ENCODE measurements at regions not wholly inside any gene's neighbourhood (a gene's known extent, or its start where the extent isn't known, plus 50 kb on each side); places are given as distances from the start of the nearest gene placed in this dataset.
A peak's percentile ranks its signal among the peaks of the same experiment; 100 is the strongest.

DNA sequence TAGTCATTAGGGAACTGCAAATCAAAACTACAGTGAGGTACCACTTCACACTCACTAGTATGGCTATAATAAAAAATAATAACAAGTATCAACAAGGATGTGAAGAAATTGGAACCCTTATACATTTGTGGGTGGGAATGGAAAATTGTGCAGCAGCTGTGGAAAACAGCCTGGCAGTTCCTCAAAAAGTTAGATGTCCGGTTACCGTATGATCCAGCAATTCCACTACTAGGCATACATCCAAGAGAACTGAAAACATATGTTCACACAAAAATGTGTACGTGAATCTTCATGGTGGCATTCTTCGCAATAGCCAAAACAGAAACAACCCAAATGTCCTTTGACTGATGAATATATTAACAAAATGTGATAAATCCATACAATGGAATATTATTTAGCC lies 187.9 kb upstream of the LYSMD4 start:
- DNase-seq, result no peak

DNA sequence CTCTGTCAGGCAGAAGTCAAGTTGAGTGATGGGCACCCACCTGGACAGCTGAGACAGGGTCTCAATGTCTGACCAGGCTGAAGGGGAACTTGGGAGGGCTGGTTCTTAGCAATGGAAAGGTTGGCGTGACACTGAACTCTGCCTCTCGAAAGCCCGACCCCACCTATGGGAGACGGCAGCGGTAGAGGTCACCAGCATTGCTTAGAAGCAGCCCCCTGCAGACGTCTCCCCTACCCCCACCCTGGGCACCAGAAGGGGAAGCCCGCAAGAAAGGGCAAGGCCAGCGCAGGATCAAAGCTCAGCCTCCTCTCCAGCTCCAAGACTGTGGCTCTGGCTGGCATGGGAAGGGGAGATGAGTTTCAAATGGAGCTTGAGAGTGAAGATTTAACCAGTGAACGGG lies 184.8 kb upstream of the LYSMD4 start:
- no peak for DNase-seq

DNA sequence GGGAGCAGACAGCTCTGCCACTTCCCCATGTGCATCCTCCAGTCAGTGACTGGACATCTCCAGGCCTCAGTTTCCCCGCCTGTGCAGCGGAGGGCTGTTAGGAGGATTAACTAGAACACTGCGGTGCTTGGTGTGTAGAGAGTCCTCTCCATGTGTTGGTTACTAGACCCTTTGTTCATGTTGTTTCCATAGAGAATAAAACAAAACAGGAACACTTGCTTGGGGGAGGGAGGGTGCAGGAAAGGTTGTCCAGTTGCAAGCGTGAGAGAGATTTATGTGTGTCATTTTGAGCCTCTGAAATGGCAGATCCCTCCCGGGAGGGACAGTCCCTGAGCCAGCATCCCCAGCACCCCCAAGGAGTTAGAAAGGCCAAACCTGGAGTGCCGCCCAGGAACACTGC lies 184.0 kb upstream of the LYSMD4 start:
- DNase-seq, result no peak

DNA sequence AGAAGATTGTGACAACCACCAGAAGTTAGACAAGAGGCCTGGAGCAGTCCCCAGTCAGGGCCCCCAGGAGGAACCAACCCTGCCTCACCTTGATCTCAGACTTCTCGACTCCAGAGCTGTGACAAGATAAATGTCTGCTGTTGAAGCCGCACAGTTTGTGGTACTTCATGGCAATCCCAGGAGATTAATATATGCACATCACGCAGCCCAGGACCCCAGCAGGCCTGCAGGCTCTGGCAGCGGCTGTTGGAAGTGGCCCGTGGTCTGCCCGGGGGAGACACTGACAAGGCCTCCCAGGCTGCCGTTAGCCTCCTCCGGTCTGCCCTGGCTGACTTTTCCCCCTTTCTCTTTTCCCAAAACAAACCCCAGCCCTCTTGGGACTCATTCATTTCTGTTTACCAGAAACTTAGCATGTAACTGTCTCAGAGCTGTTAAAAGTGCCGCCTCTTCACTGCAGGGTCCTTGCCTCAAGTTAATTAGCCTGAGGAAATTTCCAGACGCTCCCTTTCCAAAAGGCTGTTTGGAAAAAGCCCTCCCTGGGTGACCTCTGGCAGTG lies 183.5 kb upstream of the LYSMD4 start:
- no peak for DNase-seq

DNA sequence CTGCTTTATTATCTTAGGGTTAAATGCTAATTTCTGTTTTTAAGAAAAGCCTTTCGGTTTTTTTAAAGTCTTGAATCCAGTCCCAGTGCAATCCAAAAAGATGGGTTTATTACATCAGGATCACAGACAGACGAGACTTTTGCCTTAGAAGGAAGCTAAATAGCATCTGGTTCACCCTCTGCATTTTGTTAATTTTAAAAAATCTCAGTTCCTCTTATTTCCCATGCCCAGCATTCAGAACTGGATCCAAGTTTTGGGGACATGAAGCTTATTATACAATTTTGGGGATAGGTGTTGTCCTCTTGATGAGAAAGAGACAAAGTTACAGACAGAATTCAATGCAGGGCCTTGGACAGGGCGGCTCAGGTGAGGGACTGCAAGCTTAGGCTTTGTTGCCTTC lies 181.5 kb upstream of the LYSMD4 start:
- DNase-seq, result no peak

DNA sequence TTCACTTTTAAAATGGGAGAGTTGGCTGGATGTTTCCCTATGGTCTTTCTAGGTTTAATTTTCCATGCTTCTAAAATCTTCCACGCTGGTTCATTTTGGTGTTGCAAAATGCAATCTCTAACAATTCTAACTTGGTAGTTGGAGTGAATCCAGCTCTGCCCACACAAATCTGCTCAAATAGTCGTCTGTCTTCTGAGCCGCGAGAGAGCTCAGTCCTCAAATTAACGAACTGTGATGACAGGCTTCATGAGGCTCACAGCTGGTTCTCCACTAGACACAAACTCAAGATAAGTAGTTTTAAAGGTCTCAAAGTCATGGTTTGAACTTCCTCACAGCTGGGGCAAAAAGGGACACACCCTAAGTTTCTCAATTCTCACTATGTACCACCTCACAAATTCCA lies 178.6 kb upstream of the LYSMD4 start:
- no peak for DNase-seq

DNA sequence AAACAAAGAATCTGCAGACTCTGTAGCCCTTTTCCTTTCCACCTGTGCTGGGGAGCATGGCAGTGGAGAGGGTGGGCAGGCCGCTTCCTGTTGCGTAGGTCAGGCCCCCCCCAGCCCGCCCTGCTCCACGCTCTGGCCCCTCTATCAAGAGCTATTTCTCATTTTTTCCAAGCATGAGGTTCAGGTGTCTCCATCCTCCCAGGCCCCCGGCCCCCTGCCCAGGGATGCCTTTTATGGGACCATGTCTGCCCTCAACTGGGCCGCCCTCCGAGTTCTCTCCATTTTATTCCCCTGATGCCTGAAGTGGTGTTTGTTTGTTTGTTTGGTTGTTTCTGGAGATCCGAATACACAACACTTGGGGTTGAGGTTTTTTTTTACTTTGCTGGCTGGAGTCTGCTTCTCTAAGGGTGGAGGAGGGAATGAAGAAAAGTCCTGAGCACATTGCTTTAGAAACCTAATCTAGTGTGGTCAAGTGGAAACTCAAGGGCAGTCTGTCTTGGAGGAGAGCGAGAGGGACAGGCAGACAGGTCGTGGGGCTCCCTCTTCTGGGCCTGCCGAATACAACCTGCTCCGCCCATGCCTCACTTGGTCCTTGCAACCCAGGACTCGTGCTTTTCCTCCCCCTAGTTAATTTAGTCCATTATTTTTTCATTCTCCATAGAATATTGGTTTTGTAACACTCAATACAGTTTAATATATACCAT lies 176.5 kb upstream of the LYSMD4 start:
- DNase-seq, result peak; percentile 49 to 75

DNA sequence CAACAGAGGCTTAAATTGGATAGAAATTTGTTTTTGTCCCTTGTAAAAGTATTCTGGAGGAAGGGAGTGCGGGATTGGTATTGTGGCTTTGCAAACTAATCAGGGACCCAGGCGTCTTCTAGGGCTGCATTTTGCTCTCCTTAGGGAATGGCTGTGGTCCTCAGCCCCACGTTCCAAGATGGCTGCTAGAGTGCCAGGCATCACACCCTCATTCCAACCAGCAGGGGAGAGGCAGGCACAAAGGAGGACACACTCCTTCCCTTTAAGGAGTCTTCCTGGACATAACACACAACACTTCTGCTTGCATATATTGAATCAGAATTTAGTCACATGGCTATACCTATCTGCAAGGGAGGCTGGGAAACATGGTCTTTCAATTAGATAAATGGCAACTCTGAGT lies 174.5 kb upstream of the LYSMD4 start:
- no peak for DNase-seq

DNA sequence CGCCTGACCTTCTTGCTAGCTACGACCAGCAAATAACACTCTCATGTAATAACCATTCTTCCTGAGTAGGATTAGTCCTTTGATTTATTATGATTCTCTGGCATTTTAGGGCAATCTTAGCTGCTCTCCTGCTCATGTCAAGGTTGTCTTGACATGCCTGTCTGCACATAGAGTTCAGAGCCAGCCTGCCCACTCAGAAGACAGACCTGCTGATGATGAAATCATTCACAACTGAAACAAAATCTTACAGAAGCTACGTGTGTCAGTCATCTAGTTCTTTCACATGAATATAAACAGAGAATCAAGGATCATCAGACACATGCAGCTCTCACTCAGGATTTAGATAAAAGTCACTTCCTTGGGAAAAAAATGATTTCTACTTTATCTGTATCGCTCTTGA lies 173.6 kb upstream of the LYSMD4 start:
- DNase-seq, result no peak

DNA sequence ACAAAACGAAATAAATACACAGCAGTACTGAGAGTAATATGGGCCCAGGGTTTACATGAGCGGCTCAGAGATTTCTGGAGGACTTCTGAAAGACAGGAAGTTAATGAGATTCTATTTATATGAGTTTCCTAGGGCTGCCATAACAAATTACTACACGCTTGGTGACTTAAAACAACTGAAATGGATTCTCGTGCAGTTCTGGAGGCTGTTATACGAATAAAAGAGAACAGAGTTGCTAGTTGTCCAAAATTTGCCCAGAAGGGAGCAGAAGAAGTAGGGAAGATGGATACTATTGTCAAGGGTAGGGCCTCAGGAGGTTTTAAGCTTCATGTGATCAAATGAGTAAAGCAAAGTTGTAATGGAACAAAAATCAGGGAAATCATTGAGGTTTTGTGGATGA lies 173.1 kb upstream of the LYSMD4 start:
- DNase-seq, result no peak

DNA sequence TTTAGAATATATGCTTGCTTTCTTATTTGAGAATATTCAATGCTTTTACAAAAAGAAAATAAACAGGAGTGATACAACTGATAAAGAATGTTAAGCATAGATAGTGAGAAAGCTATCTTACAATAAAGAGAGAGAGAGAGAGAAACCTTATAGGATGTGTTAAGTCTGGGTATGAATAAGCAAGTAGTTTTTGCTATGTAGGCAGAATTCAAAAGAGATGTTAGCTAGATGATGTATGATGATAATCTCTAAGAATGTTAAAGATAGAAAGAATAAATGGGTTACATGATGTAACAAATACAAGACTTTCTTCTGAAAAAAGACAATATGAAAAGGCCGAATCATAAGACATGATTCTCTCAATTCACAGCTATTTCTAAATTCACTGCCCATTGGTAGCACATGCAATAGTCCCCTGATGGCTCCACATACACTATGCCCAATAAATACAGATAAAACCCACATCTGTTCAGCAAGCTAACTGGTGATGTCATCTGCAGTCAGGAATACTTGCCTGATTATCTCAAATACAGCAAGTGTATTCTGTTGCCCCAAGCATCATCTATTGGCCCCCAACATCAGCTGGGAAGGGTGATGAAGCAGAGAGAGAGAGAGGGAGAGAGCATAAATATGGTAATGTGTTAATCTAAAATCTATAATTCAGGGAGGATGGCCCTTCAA lies 169.2 kb upstream of the LYSMD4 start:
- no peak for DNase-seq

DNA sequence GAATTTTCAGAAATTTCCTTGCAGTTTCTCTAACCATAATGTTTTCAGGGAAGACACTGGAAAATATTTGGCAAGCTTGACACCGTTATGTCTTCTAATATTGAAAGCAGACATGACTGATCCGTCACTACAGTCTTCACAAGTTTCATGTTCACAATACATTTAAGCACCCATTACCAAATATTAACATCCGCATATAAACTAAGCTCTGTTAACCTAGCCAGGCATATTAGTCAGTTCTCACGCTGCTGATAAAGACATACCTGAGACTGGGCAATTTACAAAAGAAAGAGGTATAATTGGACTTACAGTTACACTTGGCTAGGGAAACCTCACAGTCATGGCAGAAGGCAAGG lies 162.7 kb upstream of the LYSMD4 start:
- no peak for DNase-seq

DNA sequence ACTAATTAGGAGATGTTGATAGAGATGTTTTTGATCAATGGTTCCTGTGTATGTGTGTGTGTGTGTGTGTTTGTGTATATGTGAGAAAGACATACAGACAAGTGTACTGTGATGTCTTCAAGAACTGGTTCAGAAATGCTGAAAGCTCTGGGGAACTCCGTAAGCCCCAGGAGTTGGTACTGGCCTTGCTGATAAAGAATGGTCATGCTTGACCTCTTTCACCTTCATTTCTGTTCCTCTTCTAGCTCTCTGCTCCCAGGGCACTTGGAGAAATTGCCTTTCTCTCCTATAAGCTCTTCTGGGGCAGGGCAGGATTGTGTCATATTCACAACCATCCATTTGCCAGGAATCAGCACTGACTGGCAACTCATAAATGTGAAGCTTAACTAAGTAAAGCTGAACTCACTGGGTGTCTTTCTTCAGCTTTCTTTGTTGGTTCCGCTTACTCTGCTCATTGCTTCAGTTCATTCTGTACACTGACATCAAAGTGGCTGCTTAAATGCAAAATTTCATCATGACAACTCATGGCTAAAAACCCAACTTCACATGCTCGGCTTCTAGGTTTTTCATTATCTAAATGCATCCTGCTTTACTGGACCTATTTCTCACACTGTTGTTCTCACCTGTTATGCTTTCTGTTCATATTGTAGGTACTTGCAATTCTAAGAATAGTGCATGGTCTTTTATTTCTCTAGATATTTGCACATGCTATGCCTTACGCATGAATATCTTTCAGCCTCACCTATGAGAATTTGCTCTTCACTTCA lies 162.1 kb upstream of the LYSMD4 start:
- DNase-seq, result no peak

DNA sequence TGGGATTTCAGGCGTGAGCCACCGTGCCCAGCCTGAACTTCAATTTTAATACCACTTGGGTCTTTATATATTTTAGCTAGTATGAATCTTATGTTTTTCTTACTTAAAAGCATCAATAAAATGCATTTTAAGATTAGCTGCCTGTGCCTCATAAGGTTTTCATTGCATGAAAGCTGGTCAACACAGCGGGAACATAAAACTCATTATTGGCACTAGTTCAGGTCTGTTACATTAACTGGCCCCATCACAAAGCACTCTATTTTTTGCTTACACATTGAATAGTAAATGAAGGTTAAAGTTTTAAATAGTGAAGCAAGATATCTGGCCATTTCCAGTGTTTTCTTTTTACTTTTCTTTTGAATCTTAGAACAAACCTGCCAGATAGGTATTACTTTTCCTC lies 145.6 kb upstream of the LYSMD4 start:
- no peak for DNase-seq

DNA sequence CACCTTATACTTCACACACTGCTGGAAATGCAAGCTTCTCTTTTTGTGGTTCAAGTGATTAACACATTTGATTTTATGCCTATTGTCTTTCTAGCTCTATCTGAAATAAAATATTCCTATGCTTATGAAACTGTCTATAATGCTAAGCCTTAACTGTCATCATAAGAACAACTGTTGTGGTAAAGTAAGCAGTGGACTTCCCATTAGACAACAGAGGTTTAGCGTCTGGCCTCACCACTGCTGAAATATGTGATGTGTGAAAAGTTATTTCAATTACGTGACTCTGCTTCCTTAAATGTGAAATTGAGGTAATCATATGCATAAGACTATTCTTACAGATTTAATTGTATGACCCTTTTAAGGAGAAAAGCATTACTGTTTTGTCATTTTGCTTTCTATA lies 140.2 kb upstream of the LYSMD4 start:
- no peak for DNase-seq

DNA sequence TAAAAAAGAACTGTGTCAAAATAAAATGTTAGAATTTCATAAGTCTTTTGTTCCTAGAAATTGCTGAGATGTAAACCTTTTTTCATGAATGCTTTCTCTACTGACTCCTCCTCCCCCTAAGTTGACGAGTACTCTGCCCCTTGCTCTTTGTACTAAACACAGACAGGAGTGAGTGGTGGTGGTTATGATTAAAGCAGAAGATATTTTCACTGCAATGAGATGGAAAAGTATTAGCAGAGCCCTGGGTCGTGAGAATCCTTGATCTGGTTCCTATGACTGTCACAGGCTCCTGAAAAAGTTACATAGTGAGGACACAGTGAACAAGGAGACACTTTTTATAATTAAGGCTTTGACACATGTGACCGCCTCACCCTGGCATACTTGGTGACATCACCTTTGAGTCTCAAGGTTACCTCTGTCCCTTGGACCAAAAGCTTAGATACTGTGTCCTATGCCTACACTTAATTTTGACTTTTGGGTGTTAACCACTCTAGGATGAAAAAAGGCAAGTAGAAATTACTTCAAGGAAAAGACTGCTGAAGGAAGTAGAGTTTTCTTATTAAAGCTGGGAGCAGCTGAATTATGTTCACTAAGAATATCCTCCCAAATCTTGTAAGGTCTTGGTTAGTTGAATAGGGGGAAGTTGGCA lies 130.4 kb upstream of the LYSMD4 start:
- no peak for DNase-seq

DNA sequence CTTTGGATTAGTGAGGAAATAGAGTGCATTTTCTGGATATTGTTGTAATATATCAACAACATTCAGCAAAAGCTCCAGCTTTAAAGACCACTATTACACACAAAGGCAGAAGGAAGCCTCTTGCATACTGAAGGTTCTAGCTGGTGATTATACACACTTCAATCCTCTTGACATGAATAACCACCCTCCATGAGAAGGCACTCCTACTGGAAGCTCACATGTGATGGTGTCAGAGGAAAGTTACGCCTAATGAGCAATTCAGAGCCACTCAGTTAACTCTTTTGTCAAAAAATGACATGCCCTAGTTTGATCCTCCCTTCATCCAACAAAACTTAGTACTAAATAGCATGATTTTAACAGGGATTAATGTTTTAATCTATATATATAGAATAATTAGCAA lies 124.6 kb upstream of the LYSMD4 start:
- peak in 1 of 2 experiments; percentile 28 for DNase-seq

DNA sequence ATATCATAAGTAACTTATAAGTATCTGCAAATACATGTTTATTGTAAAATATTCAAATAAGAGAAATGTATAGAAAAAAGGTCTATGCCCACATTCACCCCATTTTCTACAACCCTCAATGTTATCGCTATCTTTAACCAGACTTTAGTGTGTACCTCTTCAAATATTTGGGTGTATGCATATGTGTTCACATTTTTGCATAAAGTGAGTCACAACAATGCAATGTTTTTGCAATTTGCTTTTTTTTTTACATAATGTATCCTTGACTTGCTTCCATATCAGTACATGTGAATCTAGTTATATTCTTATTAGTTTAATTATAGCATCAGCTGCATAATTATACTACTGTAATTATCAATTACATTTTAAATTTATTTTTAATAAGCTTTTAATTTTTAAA lies 117.3 kb upstream of the LYSMD4 start:
- DNase-seq, result no peak

DNA sequence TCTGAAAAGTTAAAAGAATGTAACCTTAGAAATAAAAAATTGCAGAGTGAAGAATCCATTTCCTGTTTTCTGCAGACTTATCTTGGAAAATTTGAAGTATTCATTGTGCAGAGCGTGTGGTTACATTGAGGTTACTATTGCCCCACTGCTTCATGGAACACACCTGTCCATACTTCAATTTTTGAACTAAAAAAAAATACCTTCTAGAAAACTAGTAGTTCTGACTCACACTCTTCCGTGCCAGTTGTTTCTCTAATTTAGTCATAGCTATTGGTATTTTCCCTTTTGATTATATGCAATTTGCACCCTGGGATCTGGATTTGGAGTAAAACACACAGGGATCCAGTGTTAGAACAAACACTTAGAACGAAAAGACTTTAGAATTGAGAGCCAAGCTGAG lies 111.8 kb upstream of the LYSMD4 start:
- no peak for DNase-seq

DNA sequence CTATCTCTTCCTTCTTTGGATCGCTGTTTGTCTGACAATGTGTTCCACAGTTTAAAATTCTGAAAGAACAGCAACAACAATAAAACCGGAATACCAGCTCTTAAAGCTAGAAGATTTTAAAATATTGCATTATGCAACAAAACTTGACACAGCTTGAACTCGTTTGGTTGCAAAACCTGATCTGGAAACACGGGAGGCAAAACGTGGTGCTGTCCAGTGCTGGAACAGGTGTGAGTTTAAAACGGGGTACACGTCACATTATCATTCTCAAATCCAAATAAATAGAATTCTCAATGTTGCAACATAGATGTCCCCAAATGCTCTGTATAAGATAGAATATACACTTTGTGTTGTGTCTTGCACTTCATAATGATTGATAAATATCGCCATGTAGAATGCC lies 110.9 kb upstream of the LYSMD4 start:
- DNase-seq, result no peak

DNA sequence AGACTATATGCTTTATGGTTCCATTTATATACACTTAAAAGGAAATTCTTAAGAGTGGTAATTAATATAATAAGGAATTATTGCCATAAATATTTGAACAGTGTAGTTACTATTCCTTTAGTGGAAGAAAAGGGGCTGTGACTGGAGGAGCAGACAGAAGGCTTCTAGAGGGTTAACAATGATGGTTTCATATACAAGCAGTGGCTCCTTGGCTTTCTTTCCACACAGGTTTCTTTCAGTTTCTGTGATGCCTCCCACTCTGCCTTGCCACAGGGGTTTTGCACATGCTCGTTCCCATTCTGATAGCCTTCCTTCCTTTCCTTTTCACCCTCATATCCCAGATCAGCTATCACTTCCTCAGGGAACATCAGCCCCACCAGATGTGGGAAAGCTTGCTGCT lies 108.8 kb upstream of the LYSMD4 start:
- DNase-seq, result no peak

DNA sequence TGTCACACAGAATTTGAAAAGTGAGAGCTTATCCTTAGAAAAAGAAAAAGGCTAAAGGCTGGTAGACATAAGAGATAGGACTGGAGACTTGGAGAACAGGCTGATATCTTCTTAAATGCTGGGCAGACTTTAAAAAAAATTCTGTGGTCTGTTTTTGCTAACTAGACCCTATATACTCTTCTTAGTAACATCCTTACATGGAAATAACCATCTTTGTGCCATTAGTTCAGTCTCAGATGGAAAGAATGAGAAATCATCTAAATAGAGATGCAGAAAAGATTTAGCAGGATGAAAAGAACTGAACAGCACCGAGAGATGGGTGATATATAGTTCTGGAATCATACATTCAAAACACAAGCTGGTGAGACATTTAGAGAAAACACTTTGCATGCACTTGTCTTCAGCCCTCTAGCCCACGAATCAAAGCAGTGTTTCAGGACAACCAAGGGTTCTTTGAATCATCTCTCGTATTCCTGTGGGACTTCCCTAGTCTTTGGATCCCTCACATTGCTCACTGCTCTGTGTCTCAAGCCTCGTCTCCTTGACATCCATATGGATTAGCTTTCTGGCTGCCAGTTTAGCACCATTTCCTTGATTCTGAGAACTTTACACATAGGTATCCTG lies 93.0 kb upstream of the LYSMD4 start:
- no peak for DNase-seq

DNA sequence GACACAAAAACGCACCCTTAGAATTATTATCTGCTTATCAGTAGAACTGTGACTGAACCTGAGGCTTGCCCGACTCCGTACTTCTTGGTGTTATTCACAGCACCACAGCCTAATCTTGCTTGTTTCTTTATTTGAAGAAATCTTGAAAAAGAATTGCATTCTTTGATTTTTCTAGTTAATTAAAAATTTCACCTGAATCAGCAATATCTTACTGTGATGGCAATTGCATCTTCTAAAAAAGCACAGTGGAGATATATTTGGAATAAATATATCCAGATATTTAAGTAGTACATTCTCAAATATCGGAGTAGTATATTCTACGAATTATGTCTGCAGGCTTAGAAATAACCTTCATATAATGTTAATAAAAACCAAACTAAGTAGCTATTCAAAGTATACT lies 90.1 kb upstream of the LYSMD4 start:
- DNase-seq, result no peak

Data from NCI-H524 (cell line).